Peyer's patch (tissue), 4 donors: ENCODE measurements at regions not wholly inside any gene's neighbourhood (a gene's known extent, or its start where the extent isn't known, plus 50 kb on each side); places are given as distances from the start of the nearest gene placed in this dataset.

Source experiments
- CTCF ChIP-seq, 6 experiments: fragments of 450-650 bp in 4 of 6; fragments of 200-600 bp in 2 of 6; sonication (generic) in 1 of 6; IDR thresholded peaks; one replicate each; pipeline ENCODE4 v1.5.1; 2017 to 2019; ENCODE audit warnings: antibody characterized with exemption in 6 of 6, mild to moderate bottlenecking in 3 of 6, moderate library complexity in 1 of 6
- POLR2A ChIP-seq, 2 donors: fragments of 450-650 bp; IDR thresholded peaks; one replicate each; pipeline ENCODE4 v1.5.1; 2017; ENCODE audit warnings: antibody characterized with exemption in 2 of 2, mild to moderate bottlenecking in 2 of 2, moderate library complexity in 2 of 2

DNA sequence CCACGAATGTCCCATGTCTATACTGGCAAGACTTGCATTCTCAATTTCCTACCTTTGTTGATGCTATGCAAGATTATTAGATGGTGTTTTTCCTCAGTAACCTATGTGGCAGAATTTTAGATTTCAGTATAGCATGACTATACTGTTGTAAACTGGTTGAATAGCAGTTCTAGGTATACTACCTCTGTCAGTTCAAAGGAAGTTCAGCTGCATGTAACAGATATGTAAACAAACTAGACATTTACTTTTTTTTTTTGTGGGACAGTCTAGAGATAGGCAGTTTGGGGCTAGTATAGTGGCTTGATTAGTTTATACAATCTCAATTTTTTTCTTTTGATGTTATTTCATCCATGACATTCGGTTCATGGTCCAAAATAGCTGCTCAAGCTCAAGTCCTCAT lies 97.6 kb upstream of the GRIN3A start:
- TF ChIP-seq CTCF (IDR thresholded peaks at IDR 0.05) (no peak), POLR2A (IDR thresholded peaks at IDR 0.05) (no peak)
